ENCODE measurements at regions not wholly inside any gene's neighbourhood (a gene's known extent, or its start where the extent isn't known, plus 50 kb on each side); places are given as distances from the start of the nearest gene placed in this dataset.
"Not testable (repeated sequence)": the region's sequence is repeated elsewhere in the genome, so short reads cannot be mapped to it uniquely, and the experiment has no call there.

GRCh38 chr11:69215216-69215615, 59.5 kb downstream of the SMIM38 start:
- H3K4me1 Mint-ChIP-seq (ENCODE audit: low read depth) = peaks cover 16% of the 10 kb centered on the region
- H3K36me3 Mint-ChIP-seq (ENCODE audit: insufficient read depth) = no peaks in the 10 kb centered on the region
- peaks cover 6% of the 10 kb centered on the region for H3K9me3 Mint-ChIP-seq
- DNase-seq (no peak), ATAC-seq (no peak)
- H3K27me3 Mint-ChIP-seq (ENCODE audit: low read depth) = peaks cover 13% of the 10 kb centered on the region
- no peak overlapping the region for H3K4me3 Mint-ChIP-seq

- DNase-seq (no peak), ATAC-seq (no peak)
- H3K36me3 Mint-ChIP-seq (ENCODE audit: insufficient read depth) = no peaks in the 10 kb centered on the region
- peaks cover 13% of the 10 kb centered on the region for H3K27me3 Mint-ChIP-seq (ENCODE audit: low read depth)
- H3K4me1 Mint-ChIP-seq (ENCODE audit: low read depth) = peaks cover 16% of the 10 kb centered on the region
- H3K9me3 Mint-ChIP-seq = peaks cover 6% of the 10 kb centered on the region
- H3K4me3 Mint-ChIP-seq = no peak overlapping the region
These were observed 60.2 kb downstream of the SMIM38 start for GRCh38 chr11:69215784-69216415.

- no peaks in the 10 kb centered on the region for H3K36me3 Mint-ChIP-seq (ENCODE audit: insufficient read depth)
- H3K27me3 Mint-ChIP-seq (ENCODE audit: low read depth) = peaks cover 13% of the 10 kb centered on the region
- peaks cover 16% of the 10 kb centered on the region for H3K4me1 Mint-ChIP-seq (ENCODE audit: low read depth)
- H3K9me3 Mint-ChIP-seq = peaks cover 6% of the 10 kb centered on the region
- no peak for ATAC-seq
- no peak overlapping the region for H3K4me3 Mint-ChIP-seq
- no peak for DNase-seq
These were observed 60.9 kb downstream of the SMIM38 start for GRCh38 chr11:69216647-69217051.

GRCh38 chr11:69217276-69218105, 61.8 kb downstream of the SMIM38 start:
- ATAC-seq (no peak), DNase-seq (no peak)
- Mint-ChIP-seq H3K36me3 (ENCODE audit: insufficient read depth) (no peaks in the 10 kb centered on the region), H3K9me3 (peaks cover 6% of the 10 kb centered on the region), H3K4me3 (no peak overlapping the region), H3K4me1 (ENCODE audit: low read depth) (peaks cover 12% of the 10 kb centered on the region), H3K27me3 (ENCODE audit: low read depth) (peaks cover 8% of the 10 kb centered on the region)

GRCh38 chr11:69218271-69218682, 62.5 kb downstream of the SMIM38 start:
- no peak for ATAC-seq
- H3K27me3 Mint-ChIP-seq (ENCODE audit: low read depth) = peaks cover 4% of the 10 kb centered on the region
- peaks cover 7% of the 10 kb centered on the region for H3K4me1 Mint-ChIP-seq (ENCODE audit: low read depth)
- no peaks in the 10 kb centered on the region for H3K36me3 Mint-ChIP-seq (ENCODE audit: insufficient read depth)
- no peak for DNase-seq
- H3K9me3 Mint-ChIP-seq = peaks cover 6% of the 10 kb centered on the region
- no peak overlapping the region for H3K4me3 Mint-ChIP-seq

GRCh38 chr11:69218946-69219720, 63.4 kb downstream of the SMIM38 start:
- no peak for DNase-seq
- peaks cover 4% of the 10 kb centered on the region for H3K27me3 Mint-ChIP-seq (ENCODE audit: low read depth)
- no peaks in the 10 kb centered on the region for H3K4me1 Mint-ChIP-seq (ENCODE audit: low read depth)
- no peak overlapping the region for H3K4me3 Mint-ChIP-seq
- no peak for ATAC-seq
- peaks cover 5% of the 10 kb centered on the region for H3K9me3 Mint-ChIP-seq
- H3K36me3 Mint-ChIP-seq (ENCODE audit: insufficient read depth) = no peaks in the 10 kb centered on the region

GRCh38 chr11:69219991-69220390, 64.3 kb downstream of the SMIM38 start:
- ATAC-seq (no peak), DNase-seq (no peak)

GRCh38 chr11:69220561-69221051, 64.9 kb downstream of the SMIM38 start:
- Mint-ChIP-seq H3K9me3 (no peaks in the 10 kb centered on the region), H3K36me3 (ENCODE audit: insufficient read depth) (no peaks in the 10 kb centered on the region), H3K27me3 (ENCODE audit: low read depth) (peaks cover 11% of the 10 kb centered on the region), H3K4me3 (no peak overlapping the region), H3K4me1 (ENCODE audit: low read depth) (no peaks in the 10 kb centered on the region)
- no peak for ATAC-seq
- DNase-seq = no peak

More at GRCh38 chr11:69219991-69220390, 64.3 kb downstream of the SMIM38 start:
- no peaks in the 10 kb centered on the region for H3K36me3 Mint-ChIP-seq (ENCODE audit: insufficient read depth)
- H3K4me1 Mint-ChIP-seq (ENCODE audit: low read depth) = no peaks in the 10 kb centered on the region
- H3K4me3 Mint-ChIP-seq = no peak overlapping the region
- H3K27me3 Mint-ChIP-seq (ENCODE audit: low read depth) = peaks cover 7% of the 10 kb centered on the region
- H3K9me3 Mint-ChIP-seq = no peaks in the 10 kb centered on the region

GRCh38 chr11:69221086-69221485, 65.4 kb downstream of the SMIM38 start:
- Mint-ChIP-seq H3K27me3 (ENCODE audit: low read depth) (peaks cover 13% of the 10 kb centered on the region), H3K4me3 (no peak overlapping the region), H3K36me3 (ENCODE audit: insufficient read depth) (no peaks in the 10 kb centered on the region), H3K4me1 (ENCODE audit: low read depth) (no peaks in the 10 kb centered on the region), H3K9me3 (peaks cover 2% of the 10 kb centered on the region)
- ATAC-seq = no peak
- no peak for DNase-seq

GRCh38 chr11:69221636-69222035, 65.9 kb downstream of the SMIM38 start:
- not testable (repeated sequence) for H3K9me3 Mint-ChIP-seq; H3K4me1 Mint-ChIP-seq (ENCODE audit: low read depth); H3K4me3 Mint-ChIP-seq; H3K36me3 Mint-ChIP-seq (ENCODE audit: insufficient read depth); DNase-seq; ATAC-seq
- H3K27me3 Mint-ChIP-seq (ENCODE audit: low read depth) = peaks cover 17% of the 10 kb centered on the region

GRCh38 chr11:69227271-69227670, 66.7 kb upstream of the MYEOV start:
- DNase-seq (no peak), ATAC-seq (no peak)
- H3K36me3 Mint-ChIP-seq (ENCODE audit: insufficient read depth) = no peaks in the 10 kb centered on the region
- no peak overlapping the region for H3K4me3 Mint-ChIP-seq
- peaks cover 30% of the 10 kb centered on the region for H3K27me3 Mint-ChIP-seq (ENCODE audit: low read depth)
- peaks cover 15% of the 10 kb centered on the region for H3K9me3 Mint-ChIP-seq
- H3K4me1 Mint-ChIP-seq (ENCODE audit: low read depth) = no peaks in the 10 kb centered on the region

- no peak for DNase-seq
- H3K4me1 Mint-ChIP-seq (ENCODE audit: low read depth) = no peaks in the 10 kb centered on the region
- peaks cover 15% of the 10 kb centered on the region for H3K9me3 Mint-ChIP-seq
- H3K27me3 Mint-ChIP-seq (ENCODE audit: low read depth) = peaks cover 33% of the 10 kb centered on the region
- H3K36me3 Mint-ChIP-seq (ENCODE audit: insufficient read depth) = no peaks in the 10 kb centered on the region
- H3K4me3 Mint-ChIP-seq = no peak overlapping the region
- no peak for ATAC-seq
These were observed 64.4 kb upstream of the MYEOV start for GRCh38 chr11:69229511-69229910.

- no peaks in the 10 kb centered on the region for H3K4me1 Mint-ChIP-seq (ENCODE audit: low read depth)
- DNase-seq = no peak
- peaks cover 26% of the 10 kb centered on the region for H3K27me3 Mint-ChIP-seq (ENCODE audit: low read depth)
These were observed 63.0 kb upstream of the MYEOV start for GRCh38 chr11:69230856-69231425.

GRCh38 chr11:69231466-69232018, 62.4 kb upstream of the MYEOV start:
- H3K27me3 Mint-ChIP-seq (ENCODE audit: low read depth) = peaks cover 23% of the 10 kb centered on the region
- peaks cover 8% of the 10 kb centered on the region for H3K9me3 Mint-ChIP-seq
- no peak for ATAC-seq
- no peaks in the 10 kb centered on the region for H3K4me1 Mint-ChIP-seq (ENCODE audit: low read depth)
- no peak overlapping the region for H3K4me3 Mint-ChIP-seq
- DNase-seq = no peak
- no peaks in the 10 kb centered on the region for H3K36me3 Mint-ChIP-seq (ENCODE audit: insufficient read depth)

More at GRCh38 chr11:69230856-69231425, 63.0 kb upstream of the MYEOV start:
- ATAC-seq = no peak
- Mint-ChIP-seq H3K9me3 (peaks cover 14% of the 10 kb centered on the region), H3K4me3 (no peak overlapping the region), H3K36me3 (ENCODE audit: insufficient read depth) (no peaks in the 10 kb centered on the region)
